ENCODE measurements at regions not wholly inside any gene's neighbourhood (a gene's known extent, or its start where the extent isn't known, plus 50 kb on each side); places are given as distances from the start of the nearest gene placed in this dataset.

DNA sequence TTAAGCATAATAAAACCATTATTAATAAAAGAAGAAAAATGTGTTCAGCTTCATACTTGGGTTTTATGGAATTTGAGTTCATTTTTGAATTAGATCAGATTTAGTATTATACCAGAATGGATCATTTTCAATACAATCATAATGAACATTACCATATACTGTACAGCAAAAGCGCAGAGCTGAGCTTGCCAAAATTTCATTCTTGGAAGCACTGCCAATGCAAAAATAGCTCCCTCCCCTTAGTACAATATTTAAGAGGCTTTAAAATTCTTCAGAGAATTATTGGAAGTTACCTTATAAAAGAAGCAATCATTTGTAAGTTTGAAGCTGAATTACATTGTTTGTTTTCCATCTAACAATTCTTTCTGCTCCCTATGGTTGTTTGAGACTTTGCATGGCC lies 938.1 kb upstream of the SLC39A10 start:
- Histone ChIP-seq H3K4me1 (ENCODE audit: insufficient read depth, low read length) (no peaks in the 10 kb centered on the region), H3K9me3 (ENCODE audit: low read length) (no peaks in the 10 kb centered on the region), H3K36me3 (ENCODE audit: insufficient read depth, low read length) (no peaks in the 10 kb centered on the region), H3K9ac (ENCODE audit: low read length) (no peak overlapping the region), H3K27ac (ENCODE audit: low read depth, low read length) (no peak overlapping the region), H3K27me3 (ENCODE audit: control insufficient read depth in 1 of 2, insufficient read depth in 2 of 2, low read length in 2 of 2) (no peaks in the 10 kb centered on the region), H3K4me3 (ENCODE audit: low read depth in 1 of 2, low read length in 2 of 2) (no peak overlapping the region)

DNA sequence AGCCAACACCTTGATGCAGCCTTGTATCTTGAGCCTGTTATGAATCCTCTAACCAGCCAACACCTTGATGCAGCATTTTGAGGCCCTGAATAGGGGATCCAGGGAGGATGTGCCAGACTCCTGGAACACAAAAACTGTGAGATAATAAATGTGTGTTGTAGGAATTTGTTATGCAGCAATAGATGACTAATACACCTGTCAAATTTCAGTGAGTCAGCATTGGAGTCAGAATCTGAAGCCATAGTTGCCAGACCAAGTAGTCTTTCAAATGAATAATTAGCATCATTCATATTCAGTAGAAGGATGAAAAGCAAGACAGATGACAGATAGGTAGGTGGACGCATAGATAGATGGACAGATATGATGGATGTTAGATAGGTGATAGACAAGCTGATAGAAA lies 942.5 kb upstream of the SLC39A10 start:
- H3K4me1 ChIP-seq (ENCODE audit: insufficient read depth, low read length): no peaks in the 10 kb centered on the region
- no peak overlapping the region for H3K27ac ChIP-seq (ENCODE audit: low read depth, low read length)
- no peak overlapping the region for H3K4me3 ChIP-seq (ENCODE audit: low read depth in 1 of 2, low read length in 2 of 2)
- H3K27me3 ChIP-seq (ENCODE audit: control insufficient read depth in 1 of 2, insufficient read depth in 2 of 2, low read length in 2 of 2): no peaks in the 10 kb centered on the region
- H3K9ac ChIP-seq (ENCODE audit: low read length): no peak overlapping the region
- no peaks in the 10 kb centered on the region for H3K9me3 ChIP-seq (ENCODE audit: low read length)
- H3K36me3 ChIP-seq (ENCODE audit: insufficient read depth, low read length): no peaks in the 10 kb centered on the region

DNA sequence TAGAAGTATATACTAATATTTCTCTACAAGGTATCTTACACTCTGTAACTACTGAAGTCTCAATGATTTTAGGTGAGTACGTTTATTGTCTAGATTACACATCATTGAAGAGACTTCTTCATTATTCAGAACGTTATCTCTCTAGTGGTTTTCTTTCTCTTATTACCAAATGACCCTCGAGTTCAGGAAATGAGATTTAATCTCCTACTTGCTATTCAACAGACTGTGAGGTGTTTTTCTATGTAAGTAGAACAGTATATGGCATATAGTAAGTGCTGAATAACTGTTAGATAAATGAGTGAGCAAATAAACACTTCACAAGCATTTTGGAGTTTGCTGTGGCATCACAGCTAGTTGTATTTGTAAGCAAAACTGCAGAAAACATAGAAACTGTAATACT lies 947.2 kb upstream of the SLC39A10 start:
- Histone ChIP-seq H3K9me3 (ENCODE audit: low read length) (no peaks in the 10 kb centered on the region), H3K27me3 (ENCODE audit: control insufficient read depth in 1 of 2, insufficient read depth in 2 of 2, low read length in 2 of 2) (no peaks in the 10 kb centered on the region), H3K36me3 (ENCODE audit: insufficient read depth, low read length) (no peaks in the 10 kb centered on the region), H3K4me1 (ENCODE audit: insufficient read depth, low read length) (no peaks in the 10 kb centered on the region), H3K4me3 (ENCODE audit: low read depth in 1 of 2, low read length in 2 of 2) (no peak overlapping the region), H3K9ac (ENCODE audit: low read length) (no peak overlapping the region), H3K27ac (ENCODE audit: low read depth, low read length) (no peak overlapping the region)

DNA sequence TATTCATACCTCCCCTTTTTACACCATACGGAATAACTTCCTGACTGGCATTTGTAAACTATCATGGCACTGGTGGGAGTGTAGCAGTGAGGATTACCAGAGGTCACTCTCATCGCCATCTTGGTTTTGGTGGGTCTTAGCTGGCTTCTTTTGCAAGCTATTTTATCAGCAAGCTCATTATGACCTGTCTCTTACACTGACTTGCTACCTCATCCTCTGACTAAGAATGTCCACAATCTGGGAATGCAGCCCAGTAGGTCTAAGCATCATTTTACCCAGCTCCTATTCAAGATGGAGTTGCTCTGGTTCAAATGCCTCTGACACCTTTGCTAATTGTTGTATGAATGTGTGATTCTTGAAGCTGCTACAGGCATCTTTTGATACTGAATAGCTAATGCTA lies 950.8 kb upstream of the SLC39A10 start:
- H3K9ac ChIP-seq (ENCODE audit: low read length): no peak overlapping the region
- H3K27me3 ChIP-seq (ENCODE audit: control insufficient read depth in 1 of 2, insufficient read depth in 2 of 2, low read length in 2 of 2): no peaks in the 10 kb centered on the region
- no peak overlapping the region for H3K4me3 ChIP-seq (ENCODE audit: low read depth in 1 of 2, low read length in 2 of 2)
- no peak overlapping the region for H3K27ac ChIP-seq (ENCODE audit: low read depth, low read length)
- no peaks in the 10 kb centered on the region for H3K9me3 ChIP-seq (ENCODE audit: low read length)
- no peaks in the 10 kb centered on the region for H3K36me3 ChIP-seq (ENCODE audit: insufficient read depth, low read length)
- H3K4me1 ChIP-seq (ENCODE audit: insufficient read depth, low read length): no peaks in the 10 kb centered on the region

DNA sequence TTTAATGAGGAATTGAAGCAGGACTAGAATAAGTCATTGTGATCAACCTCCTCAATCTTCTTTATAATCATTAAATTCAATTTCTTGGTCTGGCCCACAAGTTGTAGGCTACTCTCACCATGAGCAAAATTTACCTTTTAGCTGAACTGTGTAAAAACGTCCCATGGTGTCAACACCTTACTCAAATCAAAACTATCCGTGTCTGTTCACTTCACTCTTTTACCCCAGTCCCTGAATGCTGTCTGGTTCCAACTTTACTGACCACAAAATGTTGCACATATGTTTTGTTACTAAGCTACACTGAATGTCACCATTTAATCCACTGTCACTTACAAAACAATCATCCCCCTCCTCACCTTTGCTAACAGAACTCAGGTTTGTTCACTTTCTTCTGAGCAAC lies 951.6 kb upstream of the SLC39A10 start:
- Histone ChIP-seq H3K36me3 (ENCODE audit: insufficient read depth, low read length) (no peaks in the 10 kb centered on the region), H3K9ac (ENCODE audit: low read length) (no peak overlapping the region), H3K27ac (ENCODE audit: low read depth, low read length) (no peak overlapping the region), H3K9me3 (ENCODE audit: low read length) (no peaks in the 10 kb centered on the region), H3K4me3 (ENCODE audit: low read depth in 1 of 2, low read length in 2 of 2) (no peak overlapping the region), H3K27me3 (ENCODE audit: control insufficient read depth in 1 of 2, insufficient read depth in 2 of 2, low read length in 2 of 2) (no peaks in the 10 kb centered on the region), H3K4me1 (ENCODE audit: insufficient read depth, low read length) (no peaks in the 10 kb centered on the region)

DNA sequence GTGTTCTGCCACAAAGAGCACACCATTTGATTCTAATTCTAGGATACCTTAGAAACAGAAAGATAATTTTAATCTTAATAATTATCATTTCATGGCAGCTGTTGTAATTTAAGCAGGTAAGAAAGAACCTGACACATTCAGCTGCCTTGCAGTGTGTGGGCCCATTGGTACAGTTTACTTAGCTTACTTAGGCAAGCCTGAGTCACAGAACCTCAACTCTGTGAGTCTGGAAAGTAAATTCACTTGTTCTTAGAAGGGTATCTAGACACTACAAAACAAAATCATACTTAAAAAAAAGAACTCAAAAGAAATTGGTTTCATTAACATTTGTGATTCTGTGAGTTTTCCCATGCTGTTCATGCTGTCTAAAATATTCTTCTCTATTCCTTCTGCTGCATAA lies 956.3 kb upstream of the SLC39A10 start:
- H3K9ac ChIP-seq (ENCODE audit: low read length): no peak overlapping the region
- H3K4me3 ChIP-seq (ENCODE audit: low read depth in 1 of 2, low read length in 2 of 2): no peak overlapping the region
- no peaks in the 10 kb centered on the region for H3K27me3 ChIP-seq (ENCODE audit: control insufficient read depth in 1 of 2, insufficient read depth in 2 of 2, low read length in 2 of 2)
- no peaks in the 10 kb centered on the region for H3K4me1 ChIP-seq (ENCODE audit: insufficient read depth, low read length)
- no peaks in the 10 kb centered on the region for H3K9me3 ChIP-seq (ENCODE audit: low read length)
- H3K36me3 ChIP-seq (ENCODE audit: insufficient read depth, low read length): no peaks in the 10 kb centered on the region
- H3K27ac ChIP-seq (ENCODE audit: low read depth, low read length): no peak overlapping the region

DNA sequence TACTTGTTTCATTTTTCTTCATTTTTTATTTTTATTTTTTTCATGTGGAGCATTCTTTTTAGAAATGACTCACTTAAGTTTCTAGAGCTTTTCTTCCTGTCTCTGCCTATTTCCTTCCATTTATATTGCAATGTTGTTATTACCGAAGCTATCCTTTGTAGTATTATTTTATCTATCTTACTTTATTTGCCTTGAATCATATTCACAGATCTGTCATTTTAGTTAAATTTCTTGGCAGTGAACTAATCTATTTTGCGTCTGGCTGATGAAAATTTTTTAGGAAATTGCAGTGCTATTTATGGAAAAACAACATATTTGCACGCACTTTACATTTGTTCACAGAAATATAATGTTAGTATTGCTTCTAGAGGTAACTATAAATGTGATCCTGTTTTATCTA lies 956.9 kb upstream of the SLC39A10 start:
- no peaks in the 10 kb centered on the region for H3K9me3 ChIP-seq (ENCODE audit: low read length)
- H3K27ac ChIP-seq (ENCODE audit: low read depth, low read length): no peak overlapping the region

DNA sequence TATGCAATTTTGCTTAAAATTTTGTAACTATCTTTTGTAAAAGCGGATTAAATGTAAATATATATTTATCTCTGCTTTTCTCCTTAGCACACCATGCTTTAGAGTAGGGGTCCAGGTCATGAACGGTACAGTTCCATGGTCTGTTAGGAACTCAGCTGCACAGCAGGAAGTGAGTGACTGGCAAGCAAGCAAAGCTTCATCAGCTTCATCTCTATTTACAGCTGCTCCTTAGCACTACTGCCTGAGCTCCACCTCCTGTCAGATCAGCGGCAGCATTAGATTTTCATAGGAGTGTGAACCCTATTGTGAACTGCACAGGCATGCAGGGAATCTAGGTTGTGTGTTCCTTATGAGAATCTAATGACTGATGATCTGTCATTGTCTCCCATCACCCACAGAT lies 959.0 kb upstream of the SLC39A10 start:
- Histone ChIP-seq H3K36me3 (ENCODE audit: insufficient read depth, low read length) (no peaks in the 10 kb centered on the region), H3K9me3 (ENCODE audit: low read length) (no peaks in the 10 kb centered on the region), H3K27me3 (ENCODE audit: control insufficient read depth in 1 of 2, insufficient read depth in 2 of 2, low read length in 2 of 2) (no peaks in the 10 kb centered on the region), H3K9ac (ENCODE audit: low read length) (no peak overlapping the region), H3K27ac (ENCODE audit: low read depth, low read length) (no peak overlapping the region), H3K4me3 (ENCODE audit: low read depth in 1 of 2, low read length in 2 of 2) (no peak overlapping the region), H3K4me1 (ENCODE audit: insufficient read depth, low read length) (no peaks in the 10 kb centered on the region)

More for the DNA sequence above, 956.9 kb upstream of the SLC39A10 start:
- Histone ChIP-seq H3K4me1 (ENCODE audit: insufficient read depth, low read length) (no peaks in the 10 kb centered on the region), H3K36me3 (ENCODE audit: insufficient read depth, low read length) (no peaks in the 10 kb centered on the region), H3K9ac (ENCODE audit: low read length) (no peak overlapping the region), H3K27me3 (ENCODE audit: control insufficient read depth in 1 of 2, insufficient read depth in 2 of 2, low read length in 2 of 2) (no peaks in the 10 kb centered on the region), H3K4me3 (ENCODE audit: low read depth in 1 of 2, low read length in 2 of 2) (no peak overlapping the region)

DNA sequence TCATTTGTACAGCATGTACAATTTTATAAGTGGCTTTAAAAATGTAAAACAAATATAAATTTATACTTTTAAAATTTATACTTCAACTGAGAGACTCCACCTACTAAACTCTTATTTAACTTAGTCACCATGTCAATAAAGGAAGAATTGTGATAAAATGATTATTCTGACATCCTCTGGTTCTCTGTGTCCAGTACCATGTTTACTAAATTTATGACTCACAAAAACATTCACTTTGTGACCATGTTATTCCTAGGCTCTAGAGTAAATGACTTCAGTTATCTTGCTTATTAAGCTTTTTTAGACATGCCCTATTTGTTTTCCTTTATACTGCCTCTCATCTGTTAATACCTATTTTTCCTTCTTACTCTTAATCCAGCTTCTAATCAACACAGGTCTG lies 959.6 kb upstream of the SLC39A10 start:
- no peaks in the 10 kb centered on the region for H3K36me3 ChIP-seq (ENCODE audit: insufficient read depth, low read length)
- no peaks in the 10 kb centered on the region for H3K9me3 ChIP-seq (ENCODE audit: low read length)
- H3K27ac ChIP-seq (ENCODE audit: low read depth, low read length): no peak overlapping the region

DNA sequence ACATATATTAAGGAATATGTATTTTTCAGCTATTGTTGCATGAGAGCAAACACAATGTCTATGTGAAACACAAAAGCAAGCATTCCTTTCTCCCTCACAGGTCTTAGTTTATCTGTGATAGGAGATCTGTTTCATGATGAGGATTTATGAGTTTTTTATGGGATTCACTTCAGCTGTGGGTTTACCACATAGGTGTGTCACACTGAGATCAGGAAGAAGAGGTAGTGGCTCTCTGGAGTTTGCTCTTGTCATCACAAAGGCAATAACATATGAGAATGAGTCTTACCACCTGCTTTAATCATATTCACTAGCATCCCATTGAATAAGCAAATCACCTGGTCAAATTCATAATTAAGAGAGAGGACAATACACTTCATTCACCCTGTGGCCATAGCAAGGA lies 960.3 kb upstream of the SLC39A10 start:
- H3K4me1 ChIP-seq (ENCODE audit: insufficient read depth, low read length): no peaks in the 10 kb centered on the region
- no peak overlapping the region for H3K9ac ChIP-seq (ENCODE audit: low read length)
- H3K4me3 ChIP-seq (ENCODE audit: low read depth in 1 of 2, low read length in 2 of 2): no peak overlapping the region
- no peaks in the 10 kb centered on the region for H3K36me3 ChIP-seq (ENCODE audit: insufficient read depth, low read length)
- no peaks in the 10 kb centered on the region for H3K27me3 ChIP-seq (ENCODE audit: control insufficient read depth in 1 of 2, insufficient read depth in 2 of 2, low read length in 2 of 2)
- H3K9me3 ChIP-seq (ENCODE audit: low read length): no peaks in the 10 kb centered on the region
- H3K27ac ChIP-seq (ENCODE audit: low read depth, low read length): no peak overlapping the region

More for the DNA sequence above, 959.6 kb upstream of the SLC39A10 start:
- Histone ChIP-seq H3K4me1 (ENCODE audit: insufficient read depth, low read length) (no peaks in the 10 kb centered on the region), H3K27me3 (ENCODE audit: control insufficient read depth in 1 of 2, insufficient read depth in 2 of 2, low read length in 2 of 2) (no peaks in the 10 kb centered on the region), H3K9ac (ENCODE audit: low read length) (no peak overlapping the region), H3K4me3 (ENCODE audit: low read depth in 1 of 2, low read length in 2 of 2) (no peak overlapping the region)

DNA sequence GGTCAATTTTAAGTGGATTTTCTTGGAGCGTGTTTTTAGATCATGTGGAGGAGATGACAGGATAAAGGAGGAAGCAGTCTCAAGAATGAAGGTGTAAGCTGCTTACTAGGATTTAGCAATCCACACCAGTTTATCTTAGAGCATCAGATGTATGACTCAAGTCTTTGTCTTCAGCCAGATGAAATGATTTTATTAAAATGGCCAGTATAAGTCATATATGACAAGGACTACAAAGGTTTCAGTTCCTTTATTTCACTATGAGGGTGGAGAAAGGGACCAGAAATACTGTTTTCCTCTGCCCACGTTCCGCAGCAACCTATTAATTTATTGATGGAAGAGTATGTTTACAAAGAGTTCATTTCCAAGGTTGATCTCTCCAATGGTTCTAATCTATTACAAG lies 970.5 kb upstream of the SLC39A10 start:
- no peak overlapping the region for H3K4me3 ChIP-seq (ENCODE audit: low read depth in 1 of 2, low read length in 2 of 2)
- H3K36me3 ChIP-seq (ENCODE audit: insufficient read depth, low read length): no peaks in the 10 kb centered on the region
- no peak overlapping the region for H3K27ac ChIP-seq (ENCODE audit: low read depth, low read length)
- no peaks in the 10 kb centered on the region for H3K9me3 ChIP-seq (ENCODE audit: low read length)
- H3K4me1 ChIP-seq (ENCODE audit: insufficient read depth, low read length): no peaks in the 10 kb centered on the region
- no peaks in the 10 kb centered on the region for H3K27me3 ChIP-seq (ENCODE audit: control insufficient read depth in 1 of 2, insufficient read depth in 2 of 2, low read length in 2 of 2)
- H3K9ac ChIP-seq (ENCODE audit: low read length): no peak overlapping the region

DNA sequence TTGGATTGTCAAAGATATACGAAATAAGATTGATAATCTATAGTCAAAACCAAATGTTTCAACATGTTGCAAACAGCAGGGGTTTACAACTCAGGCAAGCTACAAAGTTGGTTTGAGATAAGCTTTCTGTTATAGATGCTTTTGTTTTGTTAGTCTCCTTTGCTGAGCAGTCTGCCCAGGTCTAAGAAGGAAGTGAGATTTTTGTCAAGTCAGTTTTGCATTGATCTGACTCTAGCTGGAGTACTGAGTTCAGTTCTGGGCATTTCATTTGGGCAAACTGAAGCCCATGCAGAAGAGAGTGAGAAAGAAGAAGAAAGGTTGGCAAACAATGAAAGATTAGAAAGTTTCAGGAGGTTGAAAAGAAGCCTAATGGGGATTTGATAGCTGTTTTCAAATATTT lies 983.0 kb upstream of the SLC39A10 start:
- Histone ChIP-seq H3K4me3 (ENCODE audit: low read depth in 1 of 2, low read length in 2 of 2) (no peak overlapping the region), H3K27me3 (ENCODE audit: control insufficient read depth in 1 of 2, insufficient read depth in 2 of 2, low read length in 2 of 2) (no peaks in the 10 kb centered on the region), H3K4me1 (ENCODE audit: insufficient read depth, low read length) (no peaks in the 10 kb centered on the region), H3K9me3 (ENCODE audit: low read length) (no peaks in the 10 kb centered on the region), H3K36me3 (ENCODE audit: insufficient read depth, low read length) (no peaks in the 10 kb centered on the region), H3K27ac (ENCODE audit: low read depth, low read length) (no peak overlapping the region), H3K9ac (ENCODE audit: low read length) (no peak overlapping the region)

Data from muscle layer of colon (tissue), 2 donors.